Smooth muscle cell (in vitro differentiated cells): ENCODE measurements at regions not wholly inside any gene's neighbourhood (a gene's known extent, or its start where the extent isn't known, plus 50 kb on each side); places are given as distances from the start of the nearest gene placed in this dataset.

Experiments
- DNase-seq: peaks from one replicate; lab custom pipeline; 2025; ENCODE audit not compliant: unreplicated experiment; lab: John Stamatoyannopoulos, UW
- H2AFZ ChIP-seq: fragments of 200-600 bp; sonication (generic); 2 replicates; pipeline ENCODE4 v1.6.0; 2016; ENCODE audit warnings: antibody characterized with exemption, low read depth, mild to moderate bottlenecking
- H3F3A ChIP-seq: fragments of 200-600 bp; sonication (generic); 2 replicates; pipeline ENCODE4 v1.6.0; 2017; ENCODE audit warnings: antibody characterized with exemption, low read depth
- H3K27ac ChIP-seq: fragments of 200-600 bp; sonication (generic); 2 replicates; pipeline ENCODE4 v1.5.1; 2016; ENCODE audit warnings: low read depth, mild to moderate bottlenecking
- H3K27me3 ChIP-seq: fragments of 200-600 bp; sonication (generic); 2 replicates; pipeline ENCODE4 v1.6.1; 2016; ENCODE audit warnings: low read depth, mild to moderate bottlenecking
- H3K36me3 ChIP-seq: fragments of 200-600 bp; sonication (generic); 2 replicates; pipeline ENCODE4 v1.5.1; 2016; ENCODE audit warnings: low read depth
- H3K4me1 ChIP-seq: fragments of 200-600 bp; sonication (generic); 2 replicates; pipeline ENCODE4 v1.5.1; 2016; ENCODE audit warnings: low read depth
- H3K4me2 ChIP-seq: fragments of 200-600 bp; sonication (generic); 2 replicates; pipeline ENCODE4 v1.6.0; 2016; ENCODE audit warnings: mild to moderate bottlenecking
- H3K4me3 ChIP-seq: fragments of 200-600 bp; sonication (generic); 2 replicates; pipeline ENCODE4 v1.5.1; 2016; ENCODE audit warnings: mild to moderate bottlenecking
- H3K79me2 ChIP-seq: fragments of 200-600 bp; sonication (generic); 2 replicates; pipeline ENCODE4 v1.6.0; 2016; ENCODE audit warnings: low read depth, mild to moderate bottlenecking
- H3K9ac ChIP-seq: fragments of 200-600 bp; sonication (generic); 2 replicates; pipeline ENCODE4 v1.6.0; 2016; ENCODE audit warnings: low read depth
- H3K9me3 ChIP-seq: fragments of 200-600 bp; sonication (generic); replicated peaks from 2 replicates; pipeline ENCODE4 v1.5.1; 2016; ENCODE audit warnings: low read depth
- H4K20me1 ChIP-seq: fragments of 200-600 bp; sonication (generic); 2 replicates; pipeline ENCODE4 v1.6.0; 2016; ENCODE audit warnings: low read depth
- CTCF ChIP-seq: fragments of 200-600 bp; sonication (generic); IDR thresholded peaks from 2 replicates; pipeline ENCODE4 v1.5.1; 2017; ENCODE audit warnings: borderline replicate concordance, mild to moderate bottlenecking, antibody characterized with exemption; ENCODE audit not compliant: insufficient read depth, poor library complexity, severe bottlenecking
- WGBS: methylation state at CpG from one replicate; pipeline ENCODE4 v1.1.7; 2016; ENCODE audit warnings: low lambda C conversion rate; 5-methylcytosine and 5-hydroxymethylcytosine counted together

- DNase-seq, result no peak
- WGBS, result 72% methylated on average over 11 of the region's 11 CpGs
- H3K4me3 ChIP-seq, result no peak overlapping the region
- H3K4me2 ChIP-seq, result no peak overlapping the region
- no peaks in the 10 kb centered on the region for H3K79me2 ChIP-seq
- H3K27ac ChIP-seq, result no peak overlapping the region
- H3K27me3 ChIP-seq, result no peaks in the 10 kb centered on the region
- H3K9me3 ChIP-seq, result no peaks in the 10 kb centered on the region
- H3F3A ChIP-seq, result no peaks in the 10 kb centered on the region
- no peaks in the 10 kb centered on the region for H3K36me3 ChIP-seq
- no peaks in the 10 kb centered on the region for H4K20me1 ChIP-seq
- no peak overlapping the region for H3K9ac ChIP-seq
- no peak for TF ChIP-seq CTCF
- H2AFZ ChIP-seq, result no peak overlapping the region
- H3K4me1 ChIP-seq, result no peaks in the 10 kb centered on the region
Measured at GRCh38 chr17:33561569-33562334, 268.7 kb upstream of the ASIC2 start.

GRCh38 chr17:33562792-33563191 lies 269.7 kb upstream of the ASIC2 start:
- Histone ChIP-seq H3K36me3 (no peaks in the 10 kb centered on the region), H4K20me1 (no peaks in the 10 kb centered on the region), H3K4me1 (no peaks in the 10 kb centered on the region), H3K27me3 (no peaks in the 10 kb centered on the region), H3K9me3 (no peaks in the 10 kb centered on the region), H3K79me2 (no peaks in the 10 kb centered on the region), H3K4me2 (no peak overlapping the region), H3F3A (no peaks in the 10 kb centered on the region), H2AFZ (no peak overlapping the region), H3K9ac (no peak overlapping the region), H3K27ac (no peak overlapping the region), H3K4me3 (no peak overlapping the region)
- DNase-seq, result no peak
- TF ChIP-seq CTCF, result no peak
- WGBS, result 70% methylated on average over 1 of the region's 1 CpG

GRCh38 chr17:33564146-33564545 lies 271.1 kb upstream of the ASIC2 start:
- Histone ChIP-seq H3K27ac (no peak overlapping the region), H3K4me1 (no peaks in the 10 kb centered on the region), H3K36me3 (no peaks in the 10 kb centered on the region), H3K9me3 (no peaks in the 10 kb centered on the region), H3K79me2 (no peaks in the 10 kb centered on the region), H3K4me2 (no peak overlapping the region), H3K27me3 (no peaks in the 10 kb centered on the region), H3K4me3 (no peak overlapping the region), H4K20me1 (no peaks in the 10 kb centered on the region), H2AFZ (no peak overlapping the region), H3F3A (no peaks in the 10 kb centered on the region), H3K9ac (no peak overlapping the region)
- TF ChIP-seq CTCF, result no peak
- 67% methylated on average over 3 of the region's 3 CpGs for WGBS
- no peak for DNase-seq

GRCh38 chr17:33567223-33567622 lies 274.1 kb upstream of the ASIC2 start:
- H3K9ac ChIP-seq, result no peak overlapping the region
- no peaks in the 10 kb centered on the region for H3K4me1 ChIP-seq
- H3K79me2 ChIP-seq, result no peaks in the 10 kb centered on the region
- no peak overlapping the region for H3K27ac ChIP-seq
- no peaks in the 10 kb centered on the region for H3K36me3 ChIP-seq
- H3K4me3 ChIP-seq, result no peak overlapping the region
- no peak overlapping the region for H3K4me2 ChIP-seq
- 79% methylated on average over 3 of the region's 3 CpGs for WGBS
- H3K27me3 ChIP-seq, result no peaks in the 10 kb centered on the region
- DNase-seq, result no peak
- no peak overlapping the region for H2AFZ ChIP-seq
- TF ChIP-seq CTCF, result no peak
- no peaks in the 10 kb centered on the region for H3F3A ChIP-seq
- H3K9me3 ChIP-seq, result no peaks in the 10 kb centered on the region
- H4K20me1 ChIP-seq, result no peaks in the 10 kb centered on the region
